ENCODE measurements at regions not wholly inside any gene's neighbourhood (a gene's known extent, or its start where the extent isn't known, plus 50 kb on each side); places are given as distances from the start of the nearest gene placed in this dataset.

- TF ChIP-seq CTCF (IDR thresholded peaks at IDR 0.05; ENCODE audit: low read length) (no peak), EZH2phosphoT487 (IDR thresholded peaks at IDR 0.05; ENCODE audit: low read length) (no peak), EZH2 (optimal IDR thresholded peaks at IDR 0.05; ENCODE audit: low read depth, low read length) (no peak)
Measured at GRCh38 chr22:47286590-47286989, 524.1 kb downstream of the TBC1D22A start.

All from MM.1S (cell line).